Duodenal mucosa (tissue), 2 donors: ENCODE measurements at regions not wholly inside any gene's neighbourhood (a gene's known extent, or its start where the extent isn't known, plus 50 kb on each side); places are given as distances from the start of the nearest gene placed in this dataset.

ENCODE experiments used
- H3K27ac ChIP-seq: one replicate; pipeline ENCODE4 v1.7.0; 2013; ENCODE audit warnings: low read depth, low read length
- H3K27me3 ChIP-seq, 2 donors: one replicate each; pipeline ENCODE4 v1.7.0; 2013; ENCODE audit warnings: low read length in 2 of 2, control low read depth in 1 of 2; ENCODE audit not compliant: insufficient read depth in 2 of 2, control insufficient read depth in 1 of 2
- H3K36me3 ChIP-seq, 2 donors: one replicate each; pipeline ENCODE4 v1.7.0; 2013; ENCODE audit warnings: low read length in 2 of 2, control low read depth in 1 of 2; ENCODE audit not compliant: insufficient read depth in 2 of 2, control insufficient read depth in 1 of 2
- H3K4me1 ChIP-seq, 2 donors: one replicate each; pipeline ENCODE4 v1.7.0; 2013; ENCODE audit warnings: low read length in 2 of 2, control low read depth in 1 of 2; ENCODE audit not compliant: insufficient read depth in 2 of 2, control insufficient read depth in 1 of 2
- H3K4me3 ChIP-seq, 2 donors: one replicate each; pipeline ENCODE4 v1.7.0; 2013; ENCODE audit warnings: low read length in 2 of 2, low read depth in 1 of 2
- H3K9ac ChIP-seq, 2 donors: one replicate each; pipeline ENCODE4 v1.7.0; 2013; ENCODE audit warnings: low read length in 2 of 2, low read depth in 1 of 2
- H3K9me3 ChIP-seq, 2 donors: one replicate each; pipeline ENCODE4 v1.7.0; 2013; ENCODE audit warnings: low read length in 2 of 2, control low read depth in 1 of 2; ENCODE audit not compliant: control insufficient read depth in 1 of 2

- no peak overlapping the region for H3K9ac ChIP-seq
- no peaks in the 10 kb centered on the region for H3K27me3 ChIP-seq
Measured at GRCh38 chr15:46858150-46858549, 859.2 kb upstream of the SEMA6D start.

DNA sequence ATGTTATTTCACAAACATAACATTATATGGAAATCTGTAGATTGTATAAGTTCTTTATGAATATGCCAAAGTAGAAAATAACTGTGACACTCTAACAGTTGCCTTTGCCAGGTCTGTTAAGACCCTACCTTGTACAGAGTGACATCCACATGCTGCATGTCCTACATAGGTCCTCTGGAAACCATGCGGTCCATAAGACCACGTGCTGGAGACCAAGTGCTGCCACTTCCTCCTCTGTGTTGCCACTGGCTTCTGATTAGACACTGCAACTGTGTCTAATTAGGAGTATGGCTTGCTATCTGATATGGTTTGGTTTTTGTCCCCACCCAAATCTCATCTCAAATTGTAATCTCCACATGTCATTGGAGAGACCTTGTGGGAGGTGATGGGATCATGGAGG is 855.5 kb upstream of the SEMA6D start:
- no peaks in the 10 kb centered on the region for H3K27me3 ChIP-seq
- no peak overlapping the region for H3K9ac ChIP-seq
- no peak overlapping the region for H3K4me3 ChIP-seq
- H3K27ac ChIP-seq, result no peak overlapping the region
- no peaks in the 10 kb centered on the region for H3K9me3 ChIP-seq
- no peaks in the 10 kb centered on the region for H3K36me3 ChIP-seq
- no peaks in the 10 kb centered on the region for H3K4me1 ChIP-seq

More at GRCh38 chr15:46858150-46858549, 859.2 kb upstream of the SEMA6D start:
- Histone ChIP-seq H3K4me3 (no peak overlapping the region), H3K27ac (no peak overlapping the region), H3K4me1 (no peaks in the 10 kb centered on the region), H3K36me3 (no peaks in the 10 kb centered on the region), H3K9me3 (no peaks in the 10 kb centered on the region)

DNA sequence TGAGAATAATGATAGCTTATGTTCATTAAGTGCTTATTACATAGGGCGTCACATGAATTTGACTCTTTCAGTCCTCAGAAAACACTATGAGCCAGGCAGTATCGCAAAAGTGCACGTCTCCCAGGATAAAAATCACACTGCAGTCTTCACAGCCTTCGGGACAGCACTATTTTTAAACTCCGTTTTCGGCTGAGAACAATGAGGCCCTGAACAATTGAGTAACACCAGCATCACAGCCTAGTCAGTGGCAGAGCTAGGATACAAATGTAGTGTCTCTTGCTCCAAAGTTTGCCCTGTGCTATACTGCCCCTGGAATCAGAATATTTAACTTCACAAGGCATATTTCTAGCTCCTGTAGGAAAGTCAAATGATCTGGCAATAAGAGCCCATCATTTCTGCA is 852.1 kb upstream of the SEMA6D start:
- no peak overlapping the region for H3K9ac ChIP-seq
- H3K4me3 ChIP-seq, result no peak overlapping the region
- no peaks in the 10 kb centered on the region for H3K4me1 ChIP-seq
- H3K36me3 ChIP-seq, result no peaks in the 10 kb centered on the region
- H3K9me3 ChIP-seq, result no peaks in the 10 kb centered on the region
- H3K27me3 ChIP-seq, result no peaks in the 10 kb centered on the region
- no peak overlapping the region for H3K27ac ChIP-seq

DNA sequence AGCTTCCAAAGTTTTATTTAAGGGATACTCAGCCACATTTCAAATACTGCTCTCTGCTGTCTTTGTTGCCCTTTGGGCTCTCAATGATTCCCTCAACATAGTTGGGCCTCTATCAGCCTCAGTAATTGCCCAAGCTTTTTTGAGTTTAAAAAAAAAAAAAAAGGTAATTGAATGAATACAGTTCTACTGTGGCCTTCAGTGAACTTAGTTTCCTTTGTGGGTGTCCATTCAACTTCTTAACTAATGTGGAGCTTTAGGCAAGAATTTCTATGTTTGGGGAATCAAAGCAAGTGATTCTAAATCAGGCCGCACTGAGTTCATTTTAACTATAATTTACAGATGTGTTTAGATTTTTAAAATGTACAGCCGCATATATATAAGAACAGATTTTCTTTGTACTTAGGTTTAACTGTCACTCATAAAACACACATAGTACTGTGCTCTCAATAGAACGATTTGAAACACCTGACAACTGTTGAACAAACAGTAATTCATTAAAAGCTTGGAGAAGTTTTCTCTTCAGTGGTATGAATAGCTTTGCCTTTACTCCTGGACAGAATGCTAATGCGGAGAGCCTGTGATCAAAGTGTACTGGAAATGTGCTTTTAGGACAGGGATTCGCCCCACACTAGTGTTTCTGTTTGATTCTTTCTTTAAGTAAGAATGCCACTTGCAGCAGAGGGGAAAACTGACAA is 844.9 kb upstream of the SEMA6D start:
- Histone ChIP-seq H3K9ac (no peak overlapping the region), H3K4me3 (no peak overlapping the region), H3K27ac (no peak overlapping the region), H3K36me3 (no peaks in the 10 kb centered on the region), H3K9me3 (peaks cover 0 to 5% of the 10 kb centered on the region in 2 donors), H3K4me1 (no peaks in the 10 kb centered on the region), H3K27me3 (no peaks in the 10 kb centered on the region)

GRCh38 chr15:46872981-46873330 is 844.3 kb upstream of the SEMA6D start:
- Histone ChIP-seq H3K4me1 (no peaks in the 10 kb centered on the region), H3K9me3 (peaks cover 0 to 5% of the 10 kb centered on the region in 2 donors), H3K4me3 (no peak overlapping the region), H3K27ac (no peak overlapping the region), H3K36me3 (no peaks in the 10 kb centered on the region), H3K9ac (no peak overlapping the region), H3K27me3 (no peaks in the 10 kb centered on the region)

- H3K27me3 ChIP-seq, result no peaks in the 10 kb centered on the region
- no peaks in the 10 kb centered on the region for H3K36me3 ChIP-seq
- no peaks in the 10 kb centered on the region for H3K4me1 ChIP-seq
- no peak overlapping the region for H3K9ac ChIP-seq
- no peak overlapping the region for H3K27ac ChIP-seq
- H3K4me3 ChIP-seq, result no peak overlapping the region
- H3K9me3 ChIP-seq, result peaks cover 0 to 5% of the 10 kb centered on the region in 2 donors
Measured at GRCh38 chr15:46879032-46879770, 838.1 kb upstream of the SEMA6D start.

DNA sequence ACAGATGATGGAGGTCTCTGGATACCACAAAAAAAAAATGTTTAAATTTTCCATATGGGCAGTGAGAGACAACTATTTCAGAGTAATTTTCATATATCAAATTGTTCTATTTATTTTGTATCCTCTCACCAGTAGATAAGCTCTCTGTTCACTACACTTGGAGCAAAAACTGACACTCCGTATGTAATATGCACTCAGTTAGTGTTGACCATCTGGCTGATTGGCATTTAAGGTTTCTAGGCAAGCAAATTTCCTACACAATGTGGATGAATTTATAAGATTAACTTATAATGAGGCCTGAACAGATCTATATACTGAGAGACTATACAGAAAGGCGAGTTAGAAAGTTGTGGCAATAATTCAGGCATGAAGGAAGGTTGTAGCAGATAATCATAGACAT is 836.5 kb upstream of the SEMA6D start:
- H3K9me3 ChIP-seq, result peaks cover 0 to 12% of the 10 kb centered on the region in 2 donors
- H3K36me3 ChIP-seq, result no peaks in the 10 kb centered on the region
- H3K4me1 ChIP-seq, result no peaks in the 10 kb centered on the region
- H3K27me3 ChIP-seq, result no peaks in the 10 kb centered on the region
- no peak overlapping the region for H3K9ac ChIP-seq
- no peak overlapping the region for H3K4me3 ChIP-seq
- H3K27ac ChIP-seq, result no peak overlapping the region

DNA sequence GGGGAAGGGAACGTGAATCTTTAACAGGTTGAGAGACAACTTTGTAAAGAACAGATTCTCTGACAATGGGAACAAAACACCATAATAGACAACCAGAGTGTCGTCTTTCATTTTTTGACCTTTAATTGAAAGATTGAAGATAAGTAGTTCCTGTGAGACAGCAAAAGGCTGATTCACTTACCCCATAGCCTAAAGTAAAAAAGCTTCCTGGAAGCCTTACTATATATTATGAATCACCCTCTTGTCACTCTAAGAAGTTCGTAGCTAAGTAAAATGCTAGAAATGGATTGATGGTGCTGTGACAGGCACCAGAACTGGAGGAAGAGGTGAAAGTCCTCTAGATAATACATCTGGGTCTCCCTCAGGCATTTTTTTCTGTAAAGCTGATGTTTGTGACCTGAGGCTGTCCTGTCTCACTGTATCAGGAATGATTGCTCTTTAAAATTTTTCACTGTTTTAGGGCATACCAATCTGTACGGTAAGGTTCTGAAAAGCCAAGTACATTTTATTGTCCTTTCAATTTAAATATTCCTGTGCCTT is 824.6 kb upstream of the SEMA6D start:
- H3K4me1 ChIP-seq, result no peaks in the 10 kb centered on the region
- no peak overlapping the region for H3K9ac ChIP-seq
- H3K4me3 ChIP-seq, result no peak overlapping the region
- H3K27me3 ChIP-seq, result no peaks in the 10 kb centered on the region
- no peaks in the 10 kb centered on the region for H3K9me3 ChIP-seq
- H3K27ac ChIP-seq, result no peak overlapping the region
- H3K36me3 ChIP-seq, result no peaks in the 10 kb centered on the region

- Histone ChIP-seq H3K36me3 (no peaks in the 10 kb centered on the region), H3K9ac (no peak overlapping the region), H3K4me1 (no peaks in the 10 kb centered on the region), H3K27ac (no peak overlapping the region), H3K4me3 (no peak overlapping the region), H3K27me3 (no peaks in the 10 kb centered on the region), H3K9me3 (no peaks in the 10 kb centered on the region)
Measured at GRCh38 chr15:46894644-46895043, 822.7 kb upstream of the SEMA6D start.

GRCh38 chr15:46897266-46897665 is 820.0 kb upstream of the SEMA6D start:
- Histone ChIP-seq H3K9me3 (no peaks in the 10 kb centered on the region), H3K27ac (no peak overlapping the region), H3K36me3 (no peaks in the 10 kb centered on the region), H3K9ac (no peak overlapping the region), H3K4me1 (no peaks in the 10 kb centered on the region), H3K27me3 (no peaks in the 10 kb centered on the region), H3K4me3 (no peak overlapping the region)
